KMS-11 (cell line): ENCODE measurements at regions not wholly inside any gene's neighbourhood (a gene's known extent, or its start where the extent isn't known, plus 50 kb on each side); places are given as distances from the start of the nearest gene placed in this dataset.

Experiments used
- H2AFZ ChIP-seq: fragments of 200-600 bp; sonication (generic); 2 replicates; pipeline ENCODE4 v1.6.1; 2016; ENCODE audit warnings: antibody characterized with exemption, mixed run types, low read depth
- H3K27ac ChIP-seq: fragments of 200-600 bp; sonication (generic); 2 replicates; pipeline ENCODE4 v1.6.1; 2016; ENCODE audit warnings: mild to moderate bottlenecking, mixed run types
- H3K27me3 ChIP-seq: fragments of 200-600 bp; sonication (generic); 2 replicates; pipeline ENCODE4 v1.6.1; 2017; ENCODE audit warnings: mild to moderate bottlenecking, low read depth, mixed run types, moderate library complexity; ENCODE audit not compliant: insufficient read depth
- H3K36me3 ChIP-seq: fragments of 200-600 bp; sonication (generic); 2 replicates; pipeline ENCODE4 v1.6.1; 2017; ENCODE audit warnings: mild to moderate bottlenecking, mixed run types; ENCODE audit not compliant: insufficient read depth
- H3K4me1 ChIP-seq: fragments of 200-600 bp; sonication (generic); 2 replicates; pipeline ENCODE4 v1.6.1; 2016; ENCODE audit warnings: mild to moderate bottlenecking, low read depth, mixed run types; ENCODE audit not compliant: poor library complexity, severe bottlenecking
- H3K4me2 ChIP-seq: fragments of 200-600 bp; sonication (generic); 2 replicates; pipeline ENCODE4 v1.7.0; 2016; ENCODE audit warnings: mild to moderate bottlenecking, mixed run types
- H3K4me3 ChIP-seq: fragments of 200-600 bp; sonication (generic); IDR thresholded peaks from 2 replicates; pipeline ENCODE4 v1.6.1; 2017; ENCODE audit warnings: low read depth, low read length, mixed read lengths; ENCODE audit not compliant: insufficient read depth
- H3K79me2 ChIP-seq: fragments of 200-600 bp; sonication (generic); 2 replicates; pipeline ENCODE4 v1.6.1; 2016; ENCODE audit warnings: low read depth, mixed run types; ENCODE audit not compliant: insufficient read depth
- H3K9ac ChIP-seq: fragments of 200-600 bp; sonication (generic); 2 replicates; pipeline ENCODE4 v1.6.1; 2016; ENCODE audit warnings: mild to moderate bottlenecking, mixed run types
- H4K20me1 ChIP-seq: fragments of 200-600 bp; sonication (generic); 2 replicates; pipeline ENCODE4 v1.6.1; 2016; ENCODE audit warnings: mild to moderate bottlenecking, mixed run types; ENCODE audit not compliant: insufficient read depth
- CTCF ChIP-seq: fragments of 200-600 bp; sonication (generic); conservative IDR thresholded peaks from 2 replicates; pipeline ENCODE4 v1.6.1; 2017; ENCODE audit warnings: low read depth, mild to moderate bottlenecking, antibody characterized with exemption, low read length, moderate library complexity, mixed read lengths

- H3K4me3 ChIP-seq = no peak overlapping the region
- H3K27ac ChIP-seq = no peak overlapping the region
- no peak overlapping the region for H3K4me2 ChIP-seq
- H3K9ac ChIP-seq = no peak overlapping the region
- H3K4me1 ChIP-seq = no peaks in the 10 kb centered on the region
- H3K36me3 ChIP-seq = no peaks in the 10 kb centered on the region
- no peaks in the 10 kb centered on the region for H3K27me3 ChIP-seq
- no peaks in the 10 kb centered on the region for H3K79me2 ChIP-seq
- H4K20me1 ChIP-seq = no peaks in the 10 kb centered on the region
- no peak for TF ChIP-seq CTCF
- no peak overlapping the region for H2AFZ ChIP-seq
These were observed 151.6 kb downstream of the C1orf94 start for GRCh38 chr1:34328281-34328799.

DNA sequence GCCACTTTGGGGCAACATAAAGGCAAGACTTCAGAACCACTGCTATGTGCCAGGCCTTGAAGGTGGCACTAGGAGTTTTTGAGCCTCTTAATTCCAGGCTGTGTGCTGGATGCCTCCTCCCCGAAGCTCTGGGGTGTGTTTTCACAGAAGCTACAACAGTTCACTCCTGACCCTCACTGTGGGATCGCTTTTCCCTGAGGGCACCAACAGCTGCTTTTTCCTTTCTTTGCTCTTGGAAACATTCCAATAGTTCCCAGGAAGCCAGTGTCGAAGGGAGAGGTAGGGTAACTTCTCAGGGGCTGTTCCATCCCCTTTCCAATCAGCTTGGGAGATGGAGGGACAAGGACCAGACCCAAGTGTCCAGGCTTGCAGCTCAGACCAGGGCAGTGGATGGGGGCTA lies 153.4 kb downstream of the C1orf94 start:
- no peak for TF ChIP-seq CTCF
- Histone ChIP-seq H3K36me3 (no peaks in the 10 kb centered on the region), H3K27me3 (no peaks in the 10 kb centered on the region), H3K4me1 (no peaks in the 10 kb centered on the region), H3K27ac (no peak overlapping the region), H3K79me2 (no peaks in the 10 kb centered on the region), H2AFZ (no peak overlapping the region), H3K9ac (no peak overlapping the region), H3K4me3 (no peak overlapping the region), H4K20me1 (no peaks in the 10 kb centered on the region), H3K4me2 (no peak overlapping the region)

GRCh38 chr1:34331020-34331926 lies 154.6 kb downstream of the C1orf94 start:
- H3K4me3 ChIP-seq = no peak overlapping the region

GRCh38 chr1:34332996-34333395 lies 156.3 kb downstream of the C1orf94 start:
- no peak overlapping the region for H3K27ac ChIP-seq
- no peaks in the 10 kb centered on the region for H3K4me1 ChIP-seq
- H3K79me2 ChIP-seq = no peaks in the 10 kb centered on the region
- no peak overlapping the region for H2AFZ ChIP-seq
- H3K4me2 ChIP-seq = no peak overlapping the region
- no peak overlapping the region for H3K9ac ChIP-seq
- H3K4me3 ChIP-seq = no peak overlapping the region
- H4K20me1 ChIP-seq = no peaks in the 10 kb centered on the region
- TF ChIP-seq CTCF = no peak
- H3K36me3 ChIP-seq = no peaks in the 10 kb centered on the region
- H3K27me3 ChIP-seq = no peaks in the 10 kb centered on the region

More at GRCh38 chr1:34331020-34331926, 154.6 kb downstream of the C1orf94 start:
- Histone ChIP-seq H3K27me3 (no peaks in the 10 kb centered on the region), H3K4me2 (no peak overlapping the region), H2AFZ (no peak overlapping the region), H3K79me2 (no peaks in the 10 kb centered on the region), H4K20me1 (no peaks in the 10 kb centered on the region), H3K9ac (no peak overlapping the region), H3K27ac (no peak overlapping the region), H3K4me1 (no peaks in the 10 kb centered on the region), H3K36me3 (no peaks in the 10 kb centered on the region)
- TF ChIP-seq CTCF = no peak
